ENCODE measurements at regions not wholly inside any gene's neighbourhood (a gene's known extent, or its start where the extent isn't known, plus 50 kb on each side); places are given as distances from the start of the nearest gene placed in this dataset.

- TF ChIP-seq, protein P1, sequence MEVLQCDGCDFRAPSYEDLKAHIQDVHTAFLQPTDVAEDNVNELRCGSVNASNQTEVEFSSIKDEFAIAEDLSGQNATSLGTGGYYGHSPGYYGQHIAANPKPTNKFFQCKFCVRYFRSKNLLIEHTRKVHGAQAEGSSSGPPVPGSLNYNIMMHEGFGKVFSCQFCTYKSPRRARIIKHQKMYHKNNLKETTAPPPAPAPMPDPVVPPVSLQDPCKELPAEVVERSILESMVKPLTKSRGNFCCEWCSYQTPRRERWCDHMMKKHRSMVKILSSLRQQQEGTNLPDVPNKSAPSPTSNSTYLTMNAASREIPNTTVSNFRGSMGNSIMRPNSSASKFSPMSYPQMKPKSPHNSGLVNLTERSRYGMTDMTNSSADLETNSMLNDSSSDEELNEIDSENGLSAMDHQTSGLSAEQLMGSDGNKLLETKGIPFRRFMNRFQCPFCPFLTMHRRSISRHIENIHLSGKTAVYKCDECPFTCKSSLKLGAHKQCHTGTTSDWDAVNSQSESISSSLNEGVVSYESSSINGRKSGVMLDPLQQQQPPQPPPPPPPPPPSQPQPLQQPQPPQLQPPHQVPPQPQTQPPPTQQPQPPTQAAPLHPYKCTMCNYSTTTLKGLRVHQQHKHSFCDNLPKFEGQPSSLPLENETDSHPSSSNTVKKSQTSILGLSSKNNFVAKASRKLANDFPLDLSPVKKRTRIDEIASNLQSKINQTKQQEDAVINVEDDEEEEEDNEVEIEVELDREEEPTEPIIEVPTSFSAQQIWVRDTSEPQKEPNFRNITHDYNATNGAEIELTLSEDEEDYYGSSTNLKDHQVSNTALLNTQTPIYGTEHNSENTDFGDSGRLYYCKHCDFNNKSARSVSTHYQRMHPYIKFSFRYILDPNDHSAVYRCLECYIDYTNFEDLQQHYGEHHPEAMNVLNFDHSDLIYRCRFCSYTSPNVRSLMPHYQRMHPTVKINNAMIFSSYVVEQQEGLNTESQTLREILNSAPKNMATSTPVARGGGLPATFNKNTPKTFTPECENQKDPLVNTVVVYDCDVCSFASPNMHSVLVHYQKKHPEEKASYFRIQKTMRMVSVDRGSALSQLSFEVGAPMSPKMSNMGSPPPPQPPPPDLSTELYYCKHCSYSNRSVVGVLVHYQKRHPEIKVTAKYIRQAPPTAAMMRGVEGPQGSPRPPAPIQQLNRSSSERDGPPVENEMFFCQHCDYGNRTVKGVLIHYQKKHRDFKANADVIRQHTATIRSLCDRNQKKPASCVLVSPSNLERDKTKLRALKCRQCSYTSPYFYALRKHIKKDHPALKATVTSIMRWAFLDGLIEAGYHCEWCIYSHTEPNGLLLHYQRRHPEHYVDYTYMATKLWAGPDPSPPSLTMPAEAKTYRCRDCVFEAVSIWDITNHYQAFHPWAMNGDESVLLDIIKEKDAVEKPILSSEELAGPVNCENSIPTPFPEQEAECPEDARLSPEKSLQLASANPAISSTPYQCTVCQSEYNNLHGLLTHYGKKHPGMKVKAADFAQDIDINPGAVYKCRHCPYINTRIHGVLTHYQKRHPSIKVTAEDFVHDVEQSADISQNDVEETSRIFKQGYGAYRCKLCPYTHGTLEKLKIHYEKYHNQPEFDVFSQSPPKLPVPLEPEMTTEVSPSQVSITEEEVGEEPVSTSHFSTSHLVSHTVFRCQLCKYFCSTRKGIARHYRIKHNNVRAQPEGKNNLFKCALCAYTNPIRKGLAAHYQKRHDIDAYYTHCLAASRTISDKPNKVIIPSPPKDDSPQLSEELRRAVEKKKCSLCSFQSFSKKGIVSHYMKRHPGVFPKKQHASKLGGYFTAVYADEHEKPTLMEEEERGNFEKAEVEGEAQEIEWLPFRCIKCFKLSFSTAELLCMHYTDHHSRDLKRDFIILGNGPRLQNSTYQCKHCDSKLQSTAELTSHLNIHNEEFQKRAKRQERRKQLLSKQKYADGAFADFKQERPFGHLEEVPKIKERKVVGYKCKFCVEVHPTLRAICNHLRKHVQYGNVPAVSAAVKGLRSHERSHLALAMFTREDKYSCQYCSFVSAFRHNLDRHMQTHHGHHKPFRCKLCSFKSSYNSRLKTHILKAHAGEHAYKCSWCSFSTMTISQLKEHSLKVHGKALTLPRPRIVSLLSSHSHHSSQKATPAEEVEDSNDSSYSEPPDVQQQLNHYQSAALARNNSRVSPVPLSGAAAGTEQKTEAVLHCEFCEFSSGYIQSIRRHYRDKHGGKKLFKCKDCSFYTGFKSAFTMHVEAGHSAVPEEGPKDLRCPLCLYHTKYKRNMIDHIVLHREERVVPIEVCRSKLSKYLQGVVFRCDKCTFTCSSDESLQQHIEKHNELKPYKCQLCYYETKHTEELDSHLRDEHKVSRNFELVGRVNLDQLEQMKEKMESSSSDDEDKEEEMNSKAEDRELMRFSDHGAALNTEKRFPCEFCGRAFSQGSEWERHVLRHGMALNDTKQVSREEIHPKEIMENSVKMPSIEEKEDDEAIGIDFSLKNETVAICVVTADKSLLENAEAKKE (CRISPR knock-in tag; IDR thresholded peaks at IDR 0.05) = no peak
- TF ChIP-seq ZNF114 (CRISPR knock-in tag; IDR thresholded peaks at IDR 0.05) = no peak
These were observed 353.5 kb downstream of the TCERG1L start (continued) for GRCh38 chr10:130958003-130958402.

DNA sequence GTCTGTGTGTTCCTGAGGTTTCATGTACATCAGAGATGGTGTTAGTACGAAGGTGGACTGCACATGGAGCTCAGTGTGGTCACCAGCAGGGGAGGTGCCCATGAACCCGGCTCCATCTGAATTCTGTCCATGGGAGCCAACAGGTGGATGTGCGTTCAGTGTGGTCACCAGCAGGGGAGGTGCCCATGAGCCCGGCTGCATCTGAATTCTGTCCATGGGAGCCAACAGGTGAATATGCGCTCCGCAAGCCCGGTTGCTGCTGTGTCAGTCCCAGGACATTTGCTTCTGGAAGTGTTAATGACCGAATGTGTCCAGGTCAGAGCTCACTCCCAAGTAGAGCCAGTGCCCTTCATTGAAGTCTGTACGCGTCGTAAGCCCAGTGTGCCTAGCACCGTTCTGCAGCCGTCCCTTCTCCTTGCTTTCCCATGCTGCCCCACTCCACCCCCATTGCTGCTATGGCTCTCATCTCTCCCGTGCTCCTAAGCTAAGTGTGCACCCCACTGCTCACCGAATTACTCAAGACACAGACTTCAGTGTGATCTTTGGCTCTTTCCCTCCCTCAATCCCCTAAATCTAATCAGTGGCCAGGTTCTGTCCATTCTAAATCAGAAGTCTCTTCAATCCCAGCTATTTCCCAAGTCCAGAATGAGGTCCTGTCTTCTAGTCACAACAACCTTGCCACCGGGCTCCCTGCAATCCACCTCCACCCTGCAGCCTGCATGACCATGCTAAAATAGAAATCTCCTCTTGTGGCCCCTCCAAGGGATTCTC is 352.4 kb downstream of the TCERG1L start:
- Histone ChIP-seq H3K4me1 (ENCODE audit: insufficient read depth) (no peaks in the 10 kb centered on the region), H3F3A (replicated peaks; ENCODE audit: low read depth) (no peaks in the 10 kb centered on the region), H2AFZ (no peak overlapping the region), H3K9me2 (ENCODE audit: insufficient read depth) (no peaks in the 10 kb centered on the region), H3K4me2 (no peak overlapping the region), H3K4me3 (no peak overlapping the region), H3K27ac (ENCODE audit: low read depth) (no peak overlapping the region), H4K20me1 (replicated peaks; ENCODE audit: insufficient read depth) (no peaks in the 10 kb centered on the region), H3K27me3 (ENCODE audit: insufficient read depth) (no peaks in the 10 kb centered on the region), H3K36me3 (ENCODE audit: insufficient read depth) (no peaks in the 10 kb centered on the region; the same call in 1 of the 2 replicates), H3K79me2 (replicated peaks; ENCODE audit: insufficient read depth) (no peaks in the 10 kb centered on the region)
- H3K27me3 Mint-ChIP-seq (ENCODE audit: insufficient read depth, low read depth, poor library complexity) = no peaks in the 10 kb centered on the region
- peaks cover 77% of the 10 kb centered on the region for H3K9me3 Mint-ChIP-seq
- H3K27ac Mint-ChIP-seq = no peak overlapping the region
- ATAC-seq (no peak), DNase-seq (ENCODE audit: low spot score) (no peak)
- no peaks in the 10 kb centered on the region for H3K4me1 Mint-ChIP-seq
- H3K4me3 Mint-ChIP-seq = no peak overlapping the region
- H3K36me3 Mint-ChIP-seq (ENCODE audit: low read depth) = peaks cover 15% of the 10 kb centered on the region
- no peak for TF ChIP-seq REST (IDR thresholded peaks at IDR 0.05; ENCODE audit: unreplicated experiment)
- TF ChIP-seq, protein P2, sequence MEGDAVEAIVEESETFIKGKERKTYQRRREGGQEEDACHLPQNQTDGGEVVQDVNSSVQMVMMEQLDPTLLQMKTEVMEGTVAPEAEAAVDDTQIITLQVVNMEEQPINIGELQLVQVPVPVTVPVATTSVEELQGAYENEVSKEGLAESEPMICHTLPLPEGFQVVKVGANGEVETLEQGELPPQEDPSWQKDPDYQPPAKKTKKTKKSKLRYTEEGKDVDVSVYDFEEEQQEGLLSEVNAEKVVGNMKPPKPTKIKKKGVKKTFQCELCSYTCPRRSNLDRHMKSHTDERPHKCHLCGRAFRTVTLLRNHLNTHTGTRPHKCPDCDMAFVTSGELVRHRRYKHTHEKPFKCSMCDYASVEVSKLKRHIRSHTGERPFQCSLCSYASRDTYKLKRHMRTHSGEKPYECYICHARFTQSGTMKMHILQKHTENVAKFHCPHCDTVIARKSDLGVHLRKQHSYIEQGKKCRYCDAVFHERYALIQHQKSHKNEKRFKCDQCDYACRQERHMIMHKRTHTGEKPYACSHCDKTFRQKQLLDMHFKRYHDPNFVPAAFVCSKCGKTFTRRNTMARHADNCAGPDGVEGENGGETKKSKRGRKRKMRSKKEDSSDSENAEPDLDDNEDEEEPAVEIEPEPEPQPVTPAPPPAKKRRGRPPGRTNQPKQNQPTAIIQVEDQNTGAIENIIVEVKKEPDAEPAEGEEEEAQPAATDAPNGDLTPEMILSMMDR (conservative IDR thresholded peaks at IDR 0.05; ENCODE audit: low read depth in 2 of 2) = no peak
- TF ChIP-seq POLR2AphosphoS5 (IDR thresholded peaks at IDR 0.05; ENCODE audit: low read depth) = no peak
- no peak for TF ChIP-seq NANOG (IDR thresholded peaks at IDR 0.05; ENCODE audit: borderline replicate concordance)

All from GM23338 (cell line).